GM12873 (cell line): ENCODE measurements at regions not wholly inside any gene's neighbourhood (a gene's known extent, or its start where the extent isn't known, plus 50 kb on each side); places are given as distances from the start of the nearest gene placed in this dataset.

ENCODE experiments used
- TF ChIP-seq, protein P1 (sequence below): IDR thresholded peaks from 2 replicates; pipeline ENCODE4 v1.5.1; 2012; ENCODE audit warnings: low read depth, mild to moderate bottlenecking, moderate library complexity, low read length, control low read depth; ENCODE audit not compliant: insufficient read depth; ENCODE audit errors: missing control alignments

DNA sequence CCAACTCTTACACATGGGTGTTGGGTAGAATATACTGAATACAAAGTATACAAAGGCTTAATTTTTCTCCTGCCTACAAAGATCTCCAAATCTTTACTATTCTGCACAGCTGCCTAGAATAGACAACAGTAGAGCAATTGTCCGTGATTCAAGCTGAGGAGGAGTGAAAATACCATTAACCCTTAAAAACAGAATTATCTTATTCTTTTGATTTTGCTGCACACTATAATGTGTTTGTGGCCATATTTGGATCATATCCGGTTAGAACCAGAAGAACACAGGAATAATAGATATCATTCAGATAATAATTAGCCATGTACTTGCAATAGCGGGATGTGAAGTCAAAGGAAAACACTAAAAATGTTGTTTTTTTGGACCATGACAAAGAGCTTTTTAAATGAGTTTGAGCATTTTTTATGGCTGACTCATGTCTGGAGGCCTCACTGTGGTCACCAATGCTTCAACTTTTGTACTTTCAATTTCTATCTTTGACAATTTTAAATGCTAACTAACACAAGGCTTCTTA, 197.6 kb upstream of the FOXD3 start:
- TF ChIP-seq, protein P1, sequence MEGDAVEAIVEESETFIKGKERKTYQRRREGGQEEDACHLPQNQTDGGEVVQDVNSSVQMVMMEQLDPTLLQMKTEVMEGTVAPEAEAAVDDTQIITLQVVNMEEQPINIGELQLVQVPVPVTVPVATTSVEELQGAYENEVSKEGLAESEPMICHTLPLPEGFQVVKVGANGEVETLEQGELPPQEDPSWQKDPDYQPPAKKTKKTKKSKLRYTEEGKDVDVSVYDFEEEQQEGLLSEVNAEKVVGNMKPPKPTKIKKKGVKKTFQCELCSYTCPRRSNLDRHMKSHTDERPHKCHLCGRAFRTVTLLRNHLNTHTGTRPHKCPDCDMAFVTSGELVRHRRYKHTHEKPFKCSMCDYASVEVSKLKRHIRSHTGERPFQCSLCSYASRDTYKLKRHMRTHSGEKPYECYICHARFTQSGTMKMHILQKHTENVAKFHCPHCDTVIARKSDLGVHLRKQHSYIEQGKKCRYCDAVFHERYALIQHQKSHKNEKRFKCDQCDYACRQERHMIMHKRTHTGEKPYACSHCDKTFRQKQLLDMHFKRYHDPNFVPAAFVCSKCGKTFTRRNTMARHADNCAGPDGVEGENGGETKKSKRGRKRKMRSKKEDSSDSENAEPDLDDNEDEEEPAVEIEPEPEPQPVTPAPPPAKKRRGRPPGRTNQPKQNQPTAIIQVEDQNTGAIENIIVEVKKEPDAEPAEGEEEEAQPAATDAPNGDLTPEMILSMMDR: no peak

DNA sequence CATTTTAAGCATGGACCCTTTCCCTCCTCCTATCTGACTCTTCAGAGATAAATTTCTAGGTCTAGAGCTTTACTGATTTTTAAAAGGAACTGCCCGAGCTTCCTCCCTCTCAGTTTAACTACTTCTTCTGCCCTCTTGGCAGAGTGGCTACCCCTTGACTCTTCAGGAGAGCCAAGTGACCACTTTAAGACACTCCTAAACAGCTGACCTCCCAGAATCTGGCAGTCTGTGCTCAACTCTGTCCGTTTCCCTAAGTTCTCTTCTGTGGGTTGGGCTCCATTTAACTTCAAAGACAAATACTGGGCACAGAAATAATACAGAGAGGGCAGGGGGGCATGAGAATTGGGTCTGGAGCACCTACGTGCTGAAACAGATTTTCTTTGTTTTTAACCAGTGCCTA, 196.3 kb upstream of the FOXD3 start:
- TF ChIP-seq, protein P1: no peak

DNA sequence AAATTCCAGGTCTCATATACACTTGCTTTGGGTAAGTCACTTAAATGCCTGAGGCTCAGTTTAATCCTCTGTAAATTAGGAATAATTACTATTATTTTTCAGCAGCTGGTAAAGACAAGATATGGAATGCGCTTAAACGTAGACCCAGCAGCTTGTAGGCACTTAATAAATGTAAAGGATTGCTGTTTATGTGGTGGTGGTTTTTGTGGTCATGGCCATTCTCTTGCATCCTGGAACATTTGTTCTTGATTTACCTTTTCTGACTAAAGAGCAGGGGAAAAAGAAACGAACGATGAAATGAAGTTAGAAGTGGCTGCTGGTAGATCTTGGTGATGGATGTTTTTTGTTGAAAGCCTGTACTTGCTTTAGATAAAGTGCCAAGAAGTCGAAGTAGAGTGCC, 195.0 kb upstream of the FOXD3 start:
- TF ChIP-seq, protein P1: no peak

DNA sequence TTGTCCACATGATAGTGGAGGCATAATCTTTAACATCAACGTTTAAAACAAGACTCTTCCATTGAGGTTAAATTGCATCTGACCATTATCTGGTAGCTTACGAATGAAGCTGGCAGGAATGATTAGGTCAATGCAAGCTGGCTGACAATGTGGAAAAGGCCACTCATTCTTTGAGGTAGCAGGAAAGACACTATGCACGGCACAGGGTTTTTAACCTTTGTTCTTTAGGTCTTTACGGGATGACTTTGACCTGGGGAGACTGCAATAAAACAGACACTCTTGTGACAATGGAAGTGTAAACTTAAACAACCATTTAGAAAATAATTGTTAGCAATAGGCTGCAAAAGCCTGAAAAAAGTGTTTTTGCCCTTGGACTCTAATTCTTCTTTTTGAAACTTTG, 193.8 kb upstream of the FOXD3 start:
- TF ChIP-seq, protein P1: no peak

DNA sequence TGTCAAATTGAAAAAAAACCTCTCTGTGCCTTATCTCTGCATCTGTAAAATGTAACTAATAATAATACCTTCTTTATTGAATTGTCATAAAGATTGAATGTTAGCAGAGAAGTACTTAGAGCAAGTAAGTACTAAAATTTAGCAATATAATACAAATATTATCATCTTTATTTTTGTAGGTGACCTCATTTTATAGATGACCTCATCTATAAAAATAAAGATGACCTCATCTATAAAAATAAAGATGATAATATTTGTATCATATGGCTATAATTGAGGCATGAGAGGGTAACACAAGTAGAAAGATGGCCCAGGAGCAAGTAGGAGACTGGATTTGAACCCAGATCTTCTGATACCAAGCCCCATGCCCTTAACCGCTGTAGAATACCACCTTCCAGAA, 193.2 kb upstream of the FOXD3 start:
- TF ChIP-seq, protein P1: no peak

DNA sequence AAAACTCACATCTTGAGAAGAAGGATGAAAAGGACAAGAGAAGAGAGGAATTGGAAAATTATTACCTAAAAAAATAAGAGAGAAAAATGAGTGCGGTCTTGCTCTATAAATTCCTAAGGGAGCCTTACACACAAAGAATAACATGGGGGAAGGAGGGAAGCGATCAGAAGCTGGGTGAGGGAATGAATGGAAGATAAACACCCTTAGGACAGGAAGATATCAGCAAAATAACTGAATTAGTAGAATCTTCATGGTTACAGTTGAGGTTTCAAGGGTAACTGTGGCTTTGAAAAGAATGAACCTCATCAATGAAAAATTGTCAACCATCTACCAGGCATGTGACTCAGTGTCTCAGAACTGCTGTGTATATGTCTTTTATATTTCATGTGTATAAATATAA, 192.5 kb upstream of the FOXD3 start:
- TF ChIP-seq, protein P1: no peak

DNA sequence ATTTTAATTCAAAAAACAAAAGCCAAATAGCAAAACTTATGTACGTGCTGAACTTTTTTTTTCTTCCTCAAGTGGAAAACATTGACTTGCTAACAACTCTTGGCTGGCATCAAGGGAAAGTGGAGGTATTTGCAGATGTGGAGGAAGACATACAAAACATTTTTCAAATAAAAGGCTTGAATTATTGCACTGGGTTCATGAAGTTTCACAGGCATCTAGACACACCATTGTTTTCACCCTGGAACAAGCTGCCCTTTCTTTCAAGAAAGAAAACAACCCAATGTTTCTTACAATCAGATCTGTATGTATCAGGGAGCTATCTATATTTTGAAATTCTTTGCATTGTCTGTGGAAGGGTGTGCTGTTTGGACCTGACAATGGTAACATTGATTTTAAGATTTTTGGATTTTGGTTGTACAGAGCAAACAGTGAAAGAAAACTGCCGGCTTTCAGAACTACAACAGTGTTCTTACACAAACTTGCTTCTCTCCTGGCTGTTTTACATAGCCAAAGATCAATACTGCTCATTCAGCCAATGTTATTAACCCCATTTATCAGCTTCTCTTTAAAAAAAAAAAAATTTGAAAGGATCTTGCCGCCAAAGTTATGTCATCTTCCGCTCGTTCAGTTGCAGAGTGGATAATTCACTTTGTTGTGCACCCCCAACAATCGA, 187.7 kb upstream of the FOXD3 start:
- TF ChIP-seq, protein P1: no peak
